Osteoblast (primary cell): ENCODE measurements at regions not wholly inside any gene's neighbourhood (a gene's known extent, or its start where the extent isn't known, plus 50 kb on each side); places are given as distances from the start of the nearest gene placed in this dataset.

Experiments
- DNase-seq: peaks from one replicate; pipeline ENCODE4 v3.0.0; 2011; ENCODE audit warnings: low spot score, mixed read lengths; ENCODE audit not compliant: insufficient read length; ENCODE audit errors: missing footprints
- H2AFZ ChIP-seq: 2 replicates; pipeline ENCODE4 v1.6.0; 2011; ENCODE audit warnings: mild to moderate bottlenecking, low read length
- H3K27ac ChIP-seq: 2 replicates; pipeline ENCODE4 v1.5.1; 2011; ENCODE audit warnings: mild to moderate bottlenecking, low read depth, low read length, moderate library complexity
- H3K27me3 ChIP-seq: 2 replicates; pipeline ENCODE4 v1.6.0; 2012; ENCODE audit warnings: mild to moderate bottlenecking, control low read depth, inconsistent platforms, low read length, moderate library complexity; ENCODE audit not compliant: insufficient read depth
- H3K36me3 ChIP-seq: 2 replicates; pipeline ENCODE4 v1.5.1; 2011; ENCODE audit warnings: mild to moderate bottlenecking, low read length, control low read depth, moderate library complexity; ENCODE audit not compliant: insufficient read depth
- H3K4me1 ChIP-seq: 2 replicates; pipeline ENCODE4 v1.5.1; 2011; ENCODE audit warnings: mild to moderate bottlenecking, low read length, control low read depth, moderate library complexity; ENCODE audit not compliant: insufficient read depth
- H3K4me2 ChIP-seq: 2 replicates; pipeline ENCODE4 v1.6.0; 2011; ENCODE audit warnings: mild to moderate bottlenecking, low read length; ENCODE audit not compliant: insufficient read depth
- H3K4me3 ChIP-seq: fragments of 200-600 bp; sonication (generic); 3 replicates; pipeline ENCODE4 v1.5.1; 2012; ENCODE audit warnings: mild to moderate bottlenecking, low read length, inconsistent platforms; ENCODE audit not compliant: insufficient read depth
- H3K79me2 ChIP-seq: 2 replicates; pipeline ENCODE4 v1.6.0; 2012; ENCODE audit warnings: mild to moderate bottlenecking, low read length, control low read depth, inconsistent platforms; ENCODE audit not compliant: insufficient read depth
- H3K9me3 ChIP-seq: 2 replicates; pipeline ENCODE4 v1.5.1; 2011; ENCODE audit warnings: low read depth, low read length, control low read depth
- H4K20me1 ChIP-seq: 2 replicates; pipeline ENCODE4 v1.6.0; 2012; ENCODE audit warnings: mild to moderate bottlenecking, low read length, control low read depth; ENCODE audit not compliant: insufficient read depth
- CTCF ChIP-seq: IDR thresholded peaks from 2 replicates; pipeline ENCODE4 v1.5.1; 2011; ENCODE audit warnings: mild to moderate bottlenecking, low read depth, low read length, moderate library complexity; ENCODE audit errors: extremely low read depth

DNA sequence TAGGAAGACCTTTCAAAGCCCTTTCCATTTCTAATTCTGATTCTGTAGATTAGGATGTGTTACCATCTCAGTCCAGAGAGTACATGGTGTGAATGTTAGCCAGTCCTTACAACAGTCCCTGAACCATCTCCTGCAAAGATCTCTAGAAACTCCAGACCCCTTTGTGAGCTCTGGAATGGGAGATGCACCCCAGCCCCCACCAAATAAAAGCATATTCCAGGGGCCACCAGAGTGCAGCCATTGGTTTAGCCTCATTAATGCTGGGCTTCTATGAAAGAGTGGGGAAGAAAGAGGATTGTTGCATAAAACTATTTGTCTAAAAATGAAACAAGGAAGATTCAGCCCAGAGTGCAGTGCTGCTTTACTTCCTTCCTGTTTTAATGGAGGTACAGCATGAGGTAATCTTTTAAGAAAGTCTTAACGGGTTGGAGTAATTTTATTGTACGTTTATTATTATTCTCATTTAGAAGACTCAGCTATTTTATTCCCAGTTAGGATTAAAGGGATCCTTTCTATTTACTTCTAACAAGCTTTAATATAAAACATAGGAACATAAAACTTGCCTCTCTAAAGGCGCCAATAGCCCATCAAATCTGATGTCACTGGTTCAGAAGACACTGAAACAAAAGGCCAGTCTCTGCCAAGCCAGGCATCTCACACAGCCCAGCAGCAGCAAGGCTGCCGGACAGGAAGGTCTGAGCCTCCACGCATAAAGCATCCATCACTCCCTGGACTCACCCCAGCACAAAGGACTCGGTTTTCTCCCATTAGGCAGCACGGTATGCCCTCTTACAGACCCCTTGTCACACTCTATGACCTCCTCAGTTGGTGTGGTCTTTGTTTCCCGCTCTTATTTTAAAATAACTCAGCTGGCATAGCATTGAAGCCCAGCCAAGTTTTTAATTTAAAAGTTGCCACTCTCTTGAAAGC lies 203.9 kb upstream of the BLID start:
- Histone ChIP-seq H3K4me1 (no peaks in the 10 kb centered on the region), H3K27me3 (peaks cover 52% of the 10 kb centered on the region), H4K20me1 (no peaks in the 10 kb centered on the region), H3K79me2 (no peaks in the 10 kb centered on the region), H3K36me3 (no peaks in the 10 kb centered on the region), H3K9me3 (no peaks in the 10 kb centered on the region), H3K27ac (no peak overlapping the region), H3K4me2 (no peak overlapping the region), H3K4me3 (no peak overlapping the region), H2AFZ (no peak overlapping the region)
- DNase-seq: no peak
- no peak for TF ChIP-seq CTCF

DNA sequence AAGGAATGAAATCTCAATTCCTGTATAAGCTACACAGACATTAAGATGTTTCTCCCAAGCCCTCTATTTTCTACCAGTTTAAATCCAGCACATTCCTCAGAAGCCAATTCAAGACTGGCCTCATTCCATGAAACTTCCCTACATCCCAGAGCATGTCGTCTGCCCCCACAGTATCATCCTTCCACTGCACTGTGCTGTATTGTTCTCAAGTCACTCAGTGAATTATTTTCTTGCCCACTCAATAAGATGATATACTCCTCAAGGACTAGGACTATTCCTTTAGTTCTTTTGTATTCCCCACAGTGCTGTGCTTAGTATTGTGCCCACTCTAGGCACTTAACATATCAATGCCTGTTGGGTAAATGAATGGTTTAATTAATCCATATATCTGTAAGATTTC lies 203.1 kb upstream of the BLID start:
- Histone ChIP-seq H3K27ac (no peak overlapping the region), H3K9me3 (no peaks in the 10 kb centered on the region), H3K79me2 (no peaks in the 10 kb centered on the region), H3K36me3 (no peaks in the 10 kb centered on the region), H3K4me2 (no peak overlapping the region), H3K4me1 (no peaks in the 10 kb centered on the region), H2AFZ (no peak overlapping the region), H3K4me3 (no peak overlapping the region), H4K20me1 (no peaks in the 10 kb centered on the region), H3K27me3 (peaks cover 52% of the 10 kb centered on the region)
- DNase-seq: no peak
- TF ChIP-seq CTCF: no peak

DNA sequence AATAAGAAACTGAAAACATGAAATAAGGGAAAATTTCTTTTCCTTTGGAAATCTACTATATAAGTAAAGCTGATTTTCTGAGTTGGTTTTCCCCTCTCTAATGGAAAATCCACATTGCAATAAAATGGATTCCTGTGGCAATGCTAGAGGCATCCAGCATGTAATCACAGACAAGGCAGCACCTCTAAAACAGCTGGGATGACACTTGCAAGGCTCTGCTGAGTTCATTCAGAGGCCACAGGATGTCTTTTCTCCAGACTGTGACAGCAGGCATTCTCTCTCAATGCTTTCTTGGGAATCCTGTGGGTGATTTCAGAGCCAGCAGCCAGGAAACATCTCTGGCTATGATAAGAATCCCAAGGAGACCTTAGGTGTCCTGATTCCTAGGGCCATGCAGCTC lies 201.3 kb upstream of the BLID start:
- H4K20me1 ChIP-seq: no peaks in the 10 kb centered on the region
- no peak overlapping the region for H3K4me3 ChIP-seq
- no peaks in the 10 kb centered on the region for H3K79me2 ChIP-seq
- H3K36me3 ChIP-seq: no peaks in the 10 kb centered on the region
- no peak overlapping the region for H3K27ac ChIP-seq
- H3K4me2 ChIP-seq: no peak overlapping the region
- H3K27me3 ChIP-seq: peaks cover 53% of the 10 kb centered on the region
- TF ChIP-seq CTCF: no peak
- no peak for DNase-seq
- H2AFZ ChIP-seq: no peak overlapping the region
- H3K4me1 ChIP-seq: no peaks in the 10 kb centered on the region
- H3K9me3 ChIP-seq: no peaks in the 10 kb centered on the region

DNA sequence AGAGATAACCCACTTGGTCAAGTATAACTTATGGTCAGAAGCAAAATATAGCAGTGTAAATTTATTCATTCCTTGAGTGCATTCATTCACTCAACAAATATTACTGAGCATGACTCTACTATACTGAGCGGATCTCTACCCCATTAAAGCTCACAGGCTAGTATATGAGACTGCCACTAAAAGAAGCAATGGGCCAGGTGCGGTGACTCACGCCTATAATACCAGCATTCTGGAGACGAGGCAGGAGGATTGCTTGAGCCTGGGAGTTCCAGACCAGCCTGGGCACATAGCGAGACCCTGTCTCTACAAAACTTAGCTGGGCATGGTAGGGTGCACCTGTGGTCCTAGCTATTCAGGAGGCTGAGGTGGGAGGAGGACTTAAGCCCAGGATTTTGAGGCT lies 197.6 kb upstream of the BLID start:
- peaks cover 2% of the 10 kb centered on the region for H3K9me3 ChIP-seq
- no peak for DNase-seq
- H2AFZ ChIP-seq: no peak overlapping the region
- H3K4me3 ChIP-seq: no peak overlapping the region
- no peak for TF ChIP-seq CTCF
- H3K36me3 ChIP-seq: no peaks in the 10 kb centered on the region
- peaks cover 52% of the 10 kb centered on the region for H3K27me3 ChIP-seq
- no peak overlapping the region for H3K27ac ChIP-seq
- no peaks in the 10 kb centered on the region for H3K4me1 ChIP-seq
- H3K4me2 ChIP-seq: no peak overlapping the region
- no peaks in the 10 kb centered on the region for H4K20me1 ChIP-seq
- no peaks in the 10 kb centered on the region for H3K79me2 ChIP-seq
